SK-N-MC (cell line): ENCODE measurements at regions not wholly inside any gene's neighbourhood (a gene's known extent, or its start where the extent isn't known, plus 50 kb on each side); places are given as distances from the start of the nearest gene placed in this dataset.

ENCODE experiments used
- EZH2 ChIP-seq: fragments of 200-600 bp; sonication (generic); IDR thresholded peaks from one replicate; pipeline ENCODE4 v1.6.1; 2017; ENCODE audit warnings: antibody characterized with exemption
- FOXP2 ChIP-seq: optimal IDR thresholded peaks from 2 replicates; pipeline ENCODE3; 2011; ENCODE audit warnings: mild to moderate bottlenecking, moderate library complexity; ENCODE audit not compliant: insufficient read depth; ENCODE audit errors: extremely low read length, control extremely low read depth
- POLR2AphosphoS5 ChIP-seq: IDR thresholded peaks from 2 replicates; pipeline ENCODE4 v1.6.1; 2012; ENCODE audit warnings: mild to moderate bottlenecking, low read depth, low read length, borderline replicate concordance

DNA sequence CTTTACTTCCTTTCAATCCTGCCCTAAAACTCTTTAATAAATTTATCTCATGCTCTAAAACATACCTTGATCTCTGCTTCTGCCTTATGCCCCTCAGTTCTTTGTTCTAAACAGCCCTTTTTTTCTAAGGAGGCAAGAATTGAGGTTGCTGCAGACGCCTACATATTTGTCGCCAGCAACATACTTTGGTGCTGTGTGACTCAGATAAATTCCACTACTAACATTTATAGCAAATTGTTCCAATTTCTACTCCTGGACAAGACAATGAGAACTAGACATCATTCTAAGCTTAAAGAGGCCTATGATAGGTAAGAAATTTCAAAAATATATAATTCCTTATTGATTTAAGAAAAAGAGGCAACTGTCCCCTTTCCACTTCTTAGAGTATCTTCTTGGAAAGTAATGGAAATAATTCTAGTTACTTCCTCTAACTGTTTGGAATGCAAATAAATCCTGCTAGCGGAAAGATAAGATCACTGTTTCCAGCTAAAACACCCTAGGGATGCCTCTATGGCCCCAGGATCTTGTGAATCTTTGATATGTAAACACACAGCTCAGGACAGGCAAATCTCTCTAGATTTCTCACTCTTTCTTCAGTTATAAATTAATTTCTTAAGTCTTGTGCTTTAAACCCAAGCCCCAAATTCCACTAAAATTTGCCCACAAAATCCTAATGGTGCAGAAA is 869.1 kb downstream of the KCNT2 start:
- no peak for TF ChIP-seq POLR2AphosphoS5
- no peak for TF ChIP-seq EZH2
- no peak for TF ChIP-seq FOXP2
